Pons (tissue), 1 donor: ENCODE measurements at regions not wholly inside any gene's neighbourhood (a gene's known extent, or its start where the extent isn't known, plus 50 kb on each side); places are given as distances from the start of the nearest gene placed in this dataset.
A peak's percentile ranks its signal among the peaks of the same experiment; 100 is the strongest.
"Not testable (repeated sequence)": the region's sequence is repeated elsewhere in the genome, so short reads cannot be mapped to it uniquely, and the experiment has no call there.

Experiments
- DNase-seq: peaks from one replicate; pipeline ENCODE4 v3.0.0-alpha.2; 2016; ENCODE audit warnings: low spot score

- DNase-seq: no peak
These were observed 1090.7 kb upstream of the MIR17HG start for GRCh38 chr13:90256746-90257145.

- no peak for DNase-seq
These were observed 1089.4 kb upstream of the MIR17HG start for GRCh38 chr13:90258129-90258528.

GRCh38 chr13:90261343-90261742 lies 1086.1 kb upstream of the MIR17HG start:
- no peak for DNase-seq

- no peak for DNase-seq
These were observed 1077.3 kb upstream of the MIR17HG start for GRCh38 chr13:90270226-90270625.

- no peak for DNase-seq
These were observed 1075.1 kb upstream of the MIR17HG start for GRCh38 chr13:90272356-90272755.

- DNase-seq: no peak
These were observed 1071.3 kb upstream of the MIR17HG start for GRCh38 chr13:90276216-90276615.

- not testable (repeated sequence) for DNase-seq
These were observed 1069.3 kb upstream of the MIR17HG start for GRCh38 chr13:90278231-90278630.

- no peak for DNase-seq
These were observed 1065.8 kb upstream of the MIR17HG start for GRCh38 chr13:90281709-90282108.

- DNase-seq: no peak
These were observed 1060.0 kb upstream of the MIR17HG start for GRCh38 chr13:90287521-90287920.

- DNase-seq: no peak
These were observed 1053.6 kb upstream of the MIR17HG start for GRCh38 chr13:90293793-90294361.

- DNase-seq: no peak
These were observed 1048.2 kb upstream of the MIR17HG start for GRCh38 chr13:90299238-90299637.

- no peak for DNase-seq
These were observed 1047.5 kb upstream of the MIR17HG start for GRCh38 chr13:90300015-90300414.

- peak; percentile 7 for DNase-seq
These were observed 1045.4 kb upstream of the MIR17HG start for GRCh38 chr13:90302107-90302506.

GRCh38 chr13:90305796-90306195 lies 1041.7 kb upstream of the MIR17HG start:
- DNase-seq: no peak

GRCh38 chr13:90307136-90307535 lies 1040.4 kb upstream of the MIR17HG start:
- DNase-seq: no peak

GRCh38 chr13:90308249-90308648 lies 1039.2 kb upstream of the MIR17HG start:
- no peak for DNase-seq

GRCh38 chr13:90311929-90312328 lies 1035.6 kb upstream of the MIR17HG start:
- DNase-seq: no peak

- no peak for DNase-seq
These were observed 1032.4 kb upstream of the MIR17HG start for GRCh38 chr13:90315061-90315460.

- DNase-seq: no peak
These were observed 1026.8 kb upstream of the MIR17HG start for GRCh38 chr13:90320664-90321063.

- no peak for DNase-seq
These were observed 1026.1 kb upstream of the MIR17HG start for GRCh38 chr13:90321281-90321931.

GRCh38 chr13:90329641-90330040 lies 1017.8 kb upstream of the MIR17HG start:
- DNase-seq: no peak

GRCh38 chr13:90331974-90332373 lies 1015.5 kb upstream of the MIR17HG start:
- DNase-seq: no peak

- no peak for DNase-seq
These were observed 1011.0 kb upstream of the MIR17HG start for GRCh38 chr13:90336507-90336906.

- DNase-seq: not testable (repeated sequence)
These were observed 1006.1 kb upstream of the MIR17HG start for GRCh38 chr13:90341348-90341747.
